ENCODE measurements at regions not wholly inside any gene's neighbourhood (a gene's known extent, or its start where the extent isn't known, plus 50 kb on each side); places are given as distances from the start of the nearest gene placed in this dataset.

DNA sequence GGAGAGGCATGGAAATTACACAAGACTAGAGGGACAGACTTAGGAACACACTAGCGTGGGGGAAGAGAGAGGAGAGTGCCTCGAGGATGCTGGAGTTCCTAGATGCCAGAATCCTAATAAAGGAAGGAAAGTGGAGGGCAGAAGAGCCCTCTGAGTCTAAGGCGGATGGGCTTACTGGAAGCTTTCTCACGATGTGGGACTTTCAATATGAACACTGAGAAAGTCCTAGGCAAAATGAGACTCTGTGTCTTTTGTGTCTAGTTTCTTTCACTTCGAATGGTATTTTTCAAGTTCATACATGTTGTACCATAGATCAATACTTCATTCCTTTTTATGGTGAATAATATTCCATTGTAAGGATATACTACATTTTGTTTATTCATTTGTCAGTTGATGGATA, 239.4 kb downstream of the NSG2 start:
- Mint-ChIP-seq H3K36me3 (no peaks in the 10 kb centered on the region), H3K27ac (no peak overlapping the region), H3K27me3 (ENCODE audit: low read depth) (peaks cover 77% of the 10 kb centered on the region), H3K4me1 (no peaks in the 10 kb centered on the region), H3K4me3 (no peak overlapping the region), H3K9me3 (peaks cover 5% of the 10 kb centered on the region)
- TF ChIP-seq, protein P1, sequence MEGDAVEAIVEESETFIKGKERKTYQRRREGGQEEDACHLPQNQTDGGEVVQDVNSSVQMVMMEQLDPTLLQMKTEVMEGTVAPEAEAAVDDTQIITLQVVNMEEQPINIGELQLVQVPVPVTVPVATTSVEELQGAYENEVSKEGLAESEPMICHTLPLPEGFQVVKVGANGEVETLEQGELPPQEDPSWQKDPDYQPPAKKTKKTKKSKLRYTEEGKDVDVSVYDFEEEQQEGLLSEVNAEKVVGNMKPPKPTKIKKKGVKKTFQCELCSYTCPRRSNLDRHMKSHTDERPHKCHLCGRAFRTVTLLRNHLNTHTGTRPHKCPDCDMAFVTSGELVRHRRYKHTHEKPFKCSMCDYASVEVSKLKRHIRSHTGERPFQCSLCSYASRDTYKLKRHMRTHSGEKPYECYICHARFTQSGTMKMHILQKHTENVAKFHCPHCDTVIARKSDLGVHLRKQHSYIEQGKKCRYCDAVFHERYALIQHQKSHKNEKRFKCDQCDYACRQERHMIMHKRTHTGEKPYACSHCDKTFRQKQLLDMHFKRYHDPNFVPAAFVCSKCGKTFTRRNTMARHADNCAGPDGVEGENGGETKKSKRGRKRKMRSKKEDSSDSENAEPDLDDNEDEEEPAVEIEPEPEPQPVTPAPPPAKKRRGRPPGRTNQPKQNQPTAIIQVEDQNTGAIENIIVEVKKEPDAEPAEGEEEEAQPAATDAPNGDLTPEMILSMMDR (IDR thresholded peaks at IDR 0.05; ENCODE audit: unreplicated experiment): no peak
- DNase-seq (ENCODE audit: low spot score in 2 of 2, unreplicated experiment in 2 of 2): no peak

DNA sequence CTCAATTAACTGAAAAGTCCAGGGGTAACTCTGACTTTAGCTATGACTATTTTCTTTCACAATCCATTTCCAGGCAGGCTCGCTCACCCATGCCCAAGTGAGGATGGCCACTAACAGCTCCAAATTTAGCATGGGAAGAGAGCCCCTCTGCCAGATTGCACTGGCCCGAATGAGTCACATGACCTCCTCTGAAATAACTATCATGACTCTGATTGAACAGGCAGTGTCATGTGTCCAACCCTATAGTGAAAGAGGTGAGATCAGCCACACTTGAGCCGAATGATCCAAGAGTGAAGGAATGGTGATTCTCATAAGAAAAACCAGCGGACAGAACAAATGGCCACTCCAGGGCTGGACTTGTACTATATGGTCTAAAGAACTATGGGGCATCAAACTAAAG, 242.3 kb downstream of the NSG2 start:
- no peaks in the 10 kb centered on the region for H3K4me1 Mint-ChIP-seq
- peaks cover 13% of the 10 kb centered on the region for H3K9me3 Mint-ChIP-seq
- H3K27ac Mint-ChIP-seq: no peak overlapping the region
- TF ChIP-seq, protein P1 (IDR thresholded peaks at IDR 0.05; ENCODE audit: unreplicated experiment): no peak
- H3K4me3 Mint-ChIP-seq: no peak overlapping the region
- DNase-seq (ENCODE audit: low spot score in 2 of 2, unreplicated experiment in 2 of 2): no peak
- H3K27me3 Mint-ChIP-seq (ENCODE audit: low read depth): peaks cover 57% of the 10 kb centered on the region
- no peaks in the 10 kb centered on the region for H3K36me3 Mint-ChIP-seq

GRCh38 chr5:174288439-174288838, 242.9 kb downstream of the NSG2 start:
- TF ChIP-seq, protein P1 (IDR thresholded peaks at IDR 0.05; ENCODE audit: unreplicated experiment): no peak
- Mint-ChIP-seq H3K4me3 (no peak overlapping the region), H3K4me1 (no peaks in the 10 kb centered on the region), H3K9me3 (peaks cover 13% of the 10 kb centered on the region), H3K27me3 (ENCODE audit: low read depth) (peaks cover 54% of the 10 kb centered on the region), H3K36me3 (no peaks in the 10 kb centered on the region), H3K27ac (no peak overlapping the region)
- no peak for DNase-seq (ENCODE audit: low spot score in 2 of 2, unreplicated experiment in 2 of 2)

- peaks cover 44% of the 10 kb centered on the region for H3K27me3 Mint-ChIP-seq (ENCODE audit: low read depth)
- H3K9me3 Mint-ChIP-seq: peaks cover 13% of the 10 kb centered on the region
- TF ChIP-seq, protein P1 (IDR thresholded peaks at IDR 0.05; ENCODE audit: unreplicated experiment): no peak
- no peak overlapping the region for H3K4me3 Mint-ChIP-seq
- no peak overlapping the region for H3K27ac Mint-ChIP-seq
- H3K4me1 Mint-ChIP-seq: no peaks in the 10 kb centered on the region
- DNase-seq (ENCODE audit: low spot score in 2 of 2, unreplicated experiment in 2 of 2): no peak
- no peaks in the 10 kb centered on the region for H3K36me3 Mint-ChIP-seq
Observed at GRCh38 chr5:174291162-174291561, 245.7 kb downstream of the NSG2 start.

GRCh38 chr5:174292348-174292747, 246.8 kb downstream of the NSG2 start:
- Mint-ChIP-seq H3K4me1 (no peaks in the 10 kb centered on the region), H3K27ac (no peak overlapping the region), H3K27me3 (ENCODE audit: low read depth) (peaks cover 35% of the 10 kb centered on the region), H3K36me3 (no peaks in the 10 kb centered on the region), H3K4me3 (no peak overlapping the region), H3K9me3 (peaks cover 13% of the 10 kb centered on the region)
- DNase-seq (ENCODE audit: low spot score in 2 of 2, unreplicated experiment in 2 of 2): no peak
- TF ChIP-seq, protein P1 (IDR thresholded peaks at IDR 0.05; ENCODE audit: unreplicated experiment): no peak

DNA sequence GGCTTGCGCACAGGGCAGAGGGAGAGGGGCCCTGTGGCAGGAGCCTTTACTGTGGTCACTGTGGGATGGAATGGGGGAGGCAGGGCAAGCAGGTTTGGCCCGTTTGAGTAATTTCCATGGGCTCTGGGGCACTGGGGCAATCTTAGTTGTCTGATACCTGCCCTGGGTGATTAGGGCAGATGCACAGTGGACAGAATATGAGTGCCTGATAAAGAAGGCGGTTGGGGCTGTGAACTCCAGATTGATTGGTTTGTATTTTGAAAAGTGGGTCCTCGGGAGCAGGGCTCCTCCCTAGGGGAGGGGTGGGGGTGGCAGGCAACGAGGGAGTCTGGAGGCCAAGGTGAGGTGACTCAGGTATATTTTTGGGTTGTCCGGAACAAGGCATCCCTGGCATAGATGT, 247.5 kb downstream of the NSG2 start:
- Mint-ChIP-seq H3K9me3 (peaks cover 13% of the 10 kb centered on the region), H3K4me1 (no peaks in the 10 kb centered on the region), H3K27me3 (ENCODE audit: low read depth) (peaks cover 30% of the 10 kb centered on the region), H3K4me3 (no peak overlapping the region), H3K27ac (no peak overlapping the region), H3K36me3 (no peaks in the 10 kb centered on the region)
- DNase-seq (ENCODE audit: low spot score in 2 of 2, unreplicated experiment in 2 of 2): no peak
- TF ChIP-seq, protein P1 (IDR thresholded peaks at IDR 0.05; ENCODE audit: unreplicated experiment): no peak
